SJCRH30 (cell line): ENCODE measurements at regions not wholly inside any gene's neighbourhood (a gene's known extent, or its start where the extent isn't known, plus 50 kb on each side); places are given as distances from the start of the nearest gene placed in this dataset.
"Not testable (repeated sequence)": the region's sequence is repeated elsewhere in the genome, so short reads cannot be mapped to it uniquely, and the experiment has no call there.

Experiments
- DNase-seq, 2 experiments: peaks; one replicate each; pipeline ENCODE4 v3.0.0-alpha.2; 2015 to 2020
- H3K27ac ChIP-seq: fragments of 250-450 bp; sonication (Bioruptor Pico); 2 replicates; pipeline ENCODE4 v1.5.1; 2020; ENCODE audit warnings: mild to moderate bottlenecking, moderate library complexity
- H3K27me3 ChIP-seq: fragments of 250-450 bp; sonication (Bioruptor Pico); 2 replicates; pipeline ENCODE4 v1.5.1; 2020; ENCODE audit warnings: mild to moderate bottlenecking, moderate library complexity
- H3K36me3 ChIP-seq: fragments of 250-450 bp; sonication (Bioruptor Pico); 2 replicates; pipeline ENCODE4 v1.5.1; 2020; ENCODE audit warnings: mild to moderate bottlenecking, moderate library complexity
- H3K4me1 ChIP-seq: fragments of 250-450 bp; sonication (Bioruptor Pico); 2 replicates; pipeline ENCODE4 v1.5.1; 2020; ENCODE audit warnings: mild to moderate bottlenecking, moderate library complexity
- H3K4me3 ChIP-seq: fragments of 250-450 bp; sonication (Bioruptor Pico); 2 replicates; pipeline ENCODE4 v1.5.1; 2020; ENCODE audit warnings: mild to moderate bottlenecking, moderate library complexity
- H3K9me3 ChIP-seq: fragments of 250-450 bp; sonication (Bioruptor Pico); replicated peaks from 2 replicates; pipeline ENCODE4 v1.5.1; 2020; ENCODE audit warnings: mild to moderate bottlenecking, moderate library complexity

DNA sequence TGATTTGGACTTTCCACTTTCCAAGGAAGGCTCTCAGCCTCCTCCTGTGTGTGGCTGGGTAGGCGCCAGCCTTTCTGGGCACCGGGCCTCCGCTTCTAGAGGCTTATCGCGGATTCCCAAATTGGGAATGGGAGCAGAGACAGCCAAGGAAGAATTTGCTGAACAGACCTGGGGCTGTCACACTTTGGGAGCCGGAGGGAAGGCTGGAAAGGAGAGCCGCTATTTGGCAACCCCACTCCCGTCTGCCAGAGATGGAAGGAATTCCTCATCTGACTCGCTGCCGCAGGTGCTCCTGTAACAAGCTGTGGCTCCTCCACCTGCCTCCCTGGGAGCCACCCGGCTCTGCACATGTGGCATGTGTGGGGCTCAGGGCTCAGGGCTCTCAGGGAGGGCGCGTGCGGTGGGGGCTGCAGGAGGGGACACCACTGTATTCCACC lies 50.8 kb upstream of the ECHDC3 start:
- Histone ChIP-seq H3K36me3 (no peaks in the 10 kb centered on the region), H3K4me3 (no peak overlapping the region), H3K4me1 (no peaks in the 10 kb centered on the region), H3K9me3 (no peaks in the 10 kb centered on the region), H3K27me3 (no peaks in the 10 kb centered on the region), H3K27ac (no peak overlapping the region)
- no peak for DNase-seq

DNA sequence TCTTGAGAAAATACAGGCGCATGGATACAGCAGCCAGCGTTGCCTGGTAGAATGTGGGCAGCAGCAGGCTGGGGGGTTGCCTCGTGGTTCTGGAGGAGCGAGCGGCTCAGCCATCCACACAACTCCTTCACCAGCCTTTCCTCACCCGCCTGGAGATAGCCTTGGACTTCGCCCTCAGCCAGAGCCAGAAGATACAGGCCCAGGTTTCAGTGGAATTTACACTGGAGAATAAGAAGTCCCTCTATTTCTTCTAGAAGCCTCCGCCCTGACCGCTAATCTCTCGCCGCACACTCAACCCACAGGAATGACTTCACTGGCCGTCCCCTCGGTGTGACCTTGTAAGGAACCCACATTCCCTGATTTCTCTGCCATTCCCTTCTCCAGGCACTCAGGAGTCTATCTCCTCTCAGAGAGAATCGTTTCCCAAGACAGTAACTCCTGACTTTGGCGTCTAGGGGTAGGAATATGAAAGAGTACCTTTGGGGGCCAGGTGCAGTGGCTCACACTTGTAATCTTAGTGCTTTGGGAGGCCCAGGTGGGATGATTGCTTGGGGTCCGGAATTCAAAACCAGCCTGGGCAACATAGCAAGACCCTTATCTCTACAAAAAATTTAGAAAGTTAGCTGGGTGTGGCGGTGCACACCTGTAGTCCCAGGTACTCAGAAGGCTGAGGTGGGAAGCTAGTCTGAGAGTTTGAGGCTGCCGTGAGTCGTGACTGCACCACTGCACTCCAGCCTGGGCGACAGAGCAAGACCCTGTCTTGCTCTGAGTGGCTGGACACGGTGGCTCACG lies 52.0 kb upstream of the ECHDC3 start:
- DNase-seq = no peak

DNA sequence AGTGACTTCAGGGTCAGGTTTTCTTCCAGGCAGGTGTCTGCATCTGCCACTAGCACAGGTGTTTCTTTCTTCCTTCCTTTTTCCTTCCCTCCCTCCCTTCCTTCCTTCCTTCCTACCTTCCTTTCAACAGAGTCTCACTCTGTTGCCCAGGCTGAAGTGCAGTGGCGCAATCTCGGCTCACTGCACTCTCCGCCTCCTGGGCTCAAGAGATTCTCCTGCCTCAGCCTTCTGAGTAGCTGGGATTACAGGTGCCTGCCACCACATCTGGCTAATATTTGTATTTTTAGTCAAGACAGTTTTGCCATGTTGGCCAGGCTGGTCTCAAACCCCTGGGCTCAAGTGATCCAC lies 53.8 kb upstream of the ECHDC3 start:
- not testable (repeated sequence) for H3K9me3 ChIP-seq, H3K4me1 ChIP-seq, DNase-seq, H3K36me3 ChIP-seq, H3K4me3 ChIP-seq, H3K27ac ChIP-seq, H3K27me3 ChIP-seq

More for the DNA sequence above, 52.0 kb upstream of the ECHDC3 start:
- Histone ChIP-seq H3K36me3 (no peaks in the 10 kb centered on the region), H3K27me3 (no peaks in the 10 kb centered on the region), H3K4me3 (no peak overlapping the region), H3K4me1 (no peaks in the 10 kb centered on the region), H3K9me3 (no peaks in the 10 kb centered on the region), H3K27ac (no peak overlapping the region)

- no peaks in the 10 kb centered on the region for H3K27me3 ChIP-seq
- H3K4me3 ChIP-seq = no peak overlapping the region
- no peaks in the 10 kb centered on the region for H3K36me3 ChIP-seq
- DNase-seq = no peak
- no peaks in the 10 kb centered on the region for H3K4me1 ChIP-seq
- H3K9me3 ChIP-seq = no peaks in the 10 kb centered on the region
- H3K27ac ChIP-seq = no peak overlapping the region
Measured at GRCh38 chr10:11687779-11688447, 54.3 kb upstream of the ECHDC3 start.

GRCh38 chr10:11687357-11687771 lies 54.8 kb upstream of the ECHDC3 start:
- Histone ChIP-seq H3K36me3 (no peaks in the 10 kb centered on the region), H3K4me3 (no peak overlapping the region), H3K27ac (no peak overlapping the region), H3K9me3 (no peaks in the 10 kb centered on the region), H3K27me3 (no peaks in the 10 kb centered on the region), H3K4me1 (no peaks in the 10 kb centered on the region)
- peak; percentile 33 to 42 for DNase-seq

DNA sequence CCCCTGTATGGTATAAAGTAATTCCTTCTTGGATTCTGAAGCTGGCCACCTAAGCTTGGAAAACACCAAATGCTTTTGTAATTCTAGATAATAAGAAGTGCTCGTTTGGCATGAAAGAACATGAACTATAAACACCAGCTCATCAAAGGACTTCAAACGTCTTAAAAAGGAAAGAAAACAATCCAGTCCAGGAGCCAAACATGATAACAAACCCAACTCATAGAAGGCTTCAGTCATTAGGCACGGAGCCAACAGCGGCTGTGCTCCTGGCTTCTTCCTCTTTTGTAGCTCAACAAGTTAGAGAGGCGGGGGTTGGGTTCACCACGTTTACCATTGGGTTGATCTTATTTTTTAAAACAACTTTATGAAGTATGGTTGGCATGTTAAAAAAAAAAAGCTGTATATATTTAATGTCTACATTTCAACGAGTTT lies 56.4 kb upstream of the ECHDC3 start:
- no peaks in the 10 kb centered on the region for H3K4me1 ChIP-seq
- DNase-seq = no peak
- H3K9me3 ChIP-seq = no peaks in the 10 kb centered on the region
- H3K4me3 ChIP-seq = no peak overlapping the region
- no peaks in the 10 kb centered on the region for H3K36me3 ChIP-seq
- H3K27ac ChIP-seq = no peak overlapping the region
- no peaks in the 10 kb centered on the region; the same call in 1 of the 2 replicates for H3K27me3 ChIP-seq

GRCh38 chr10:11684717-11685645 lies 57.2 kb upstream of the ECHDC3 start:
- peak in 1 of 2 experiments; percentile 22 for DNase-seq
- H3K4me3 ChIP-seq = no peak overlapping the region
- no peaks in the 10 kb centered on the region for H3K9me3 ChIP-seq
- H3K27ac ChIP-seq = no peak overlapping the region
- no peaks in the 10 kb centered on the region for H3K4me1 ChIP-seq
- no peaks in the 10 kb centered on the region for H3K36me3 ChIP-seq
- H3K27me3 ChIP-seq = no peaks in the 10 kb centered on the region; the same call in 1 of the 2 replicates

GRCh38 chr10:11684341-11684716 lies 57.9 kb upstream of the ECHDC3 start:
- not testable (repeated sequence) for H3K27me3 ChIP-seq, H3K27ac ChIP-seq, H3K4me3 ChIP-seq

DNA sequence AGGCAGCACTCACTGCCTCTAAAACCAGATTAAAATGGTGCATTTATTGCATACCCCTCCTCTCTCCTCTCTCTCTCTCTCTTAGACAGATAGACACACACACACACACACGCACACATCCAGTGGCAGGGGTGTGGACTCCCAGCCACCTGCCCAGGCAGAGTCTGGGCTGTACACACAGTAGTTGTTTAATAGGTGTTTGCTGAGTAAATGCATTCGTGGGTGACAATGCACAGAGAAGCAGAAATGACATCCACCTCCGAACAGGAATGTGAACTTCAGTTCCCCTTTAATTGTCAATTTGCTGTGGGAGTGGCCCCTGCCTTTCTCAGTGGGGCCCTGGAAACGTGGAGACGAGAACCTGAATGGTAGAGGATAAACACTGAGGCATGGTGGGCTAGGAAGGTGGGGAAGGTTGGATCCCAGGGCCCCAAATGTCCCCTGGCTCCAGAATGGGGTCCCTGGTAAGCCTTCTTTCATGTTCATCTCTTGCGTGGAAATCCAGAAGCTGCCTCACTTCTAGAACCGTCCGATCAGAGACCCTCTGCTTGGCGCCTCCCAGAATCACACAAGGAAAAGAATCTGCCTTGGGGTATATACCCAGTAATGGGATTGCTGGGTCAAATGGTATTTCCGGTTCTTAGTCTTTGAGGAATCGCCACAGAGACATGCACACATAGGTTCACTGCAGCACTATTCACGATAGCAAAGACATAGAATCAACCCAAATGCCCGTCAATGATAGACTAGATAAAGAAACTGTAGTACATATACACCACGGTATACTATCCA lies 58.5 kb upstream of the ECHDC3 start:
- no peak for DNase-seq
- Histone ChIP-seq H3K4me3 (no peak overlapping the region), H3K4me1 (no peaks in the 10 kb centered on the region), H3K9me3 (no peaks in the 10 kb centered on the region), H3K27me3 (no peaks in the 10 kb centered on the region; the same call in 1 of the 2 replicates), H3K36me3 (no peaks in the 10 kb centered on the region), H3K27ac (no peak overlapping the region)

More at GRCh38 chr10:11684341-11684716, 57.9 kb upstream of the ECHDC3 start:
- not testable (repeated sequence) for H3K4me1 ChIP-seq, H3K36me3 ChIP-seq, H3K9me3 ChIP-seq, DNase-seq

DNA sequence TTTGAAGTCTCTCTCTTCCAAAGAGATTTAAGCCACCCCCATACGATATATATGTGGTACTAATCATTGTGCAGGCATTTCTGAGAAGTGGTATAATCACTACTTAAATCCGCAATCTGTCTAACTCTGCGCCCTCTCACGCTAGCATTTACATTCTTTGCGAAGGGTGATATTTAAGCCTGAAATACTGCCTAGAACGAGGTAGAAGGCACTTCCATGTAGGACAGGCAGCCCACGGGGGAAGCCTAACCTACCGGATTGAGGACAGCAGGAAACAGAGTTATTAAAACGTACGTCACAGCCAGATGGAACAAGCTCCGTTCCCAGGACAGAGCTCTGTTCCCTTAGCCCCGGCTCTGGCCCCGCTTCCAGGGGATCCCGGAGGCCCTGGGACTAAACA lies 59.3 kb upstream of the ECHDC3 start:
- no peak overlapping the region for H3K4me3 ChIP-seq
- H3K36me3 ChIP-seq = no peaks in the 10 kb centered on the region
- H3K9me3 ChIP-seq = no peaks in the 10 kb centered on the region
- H3K27ac ChIP-seq = no peak overlapping the region
- DNase-seq = no peak
- H3K4me1 ChIP-seq = no peaks in the 10 kb centered on the region
- H3K27me3 ChIP-seq = no peaks in the 10 kb centered on the region; the same call in 1 of the 2 replicates

DNA sequence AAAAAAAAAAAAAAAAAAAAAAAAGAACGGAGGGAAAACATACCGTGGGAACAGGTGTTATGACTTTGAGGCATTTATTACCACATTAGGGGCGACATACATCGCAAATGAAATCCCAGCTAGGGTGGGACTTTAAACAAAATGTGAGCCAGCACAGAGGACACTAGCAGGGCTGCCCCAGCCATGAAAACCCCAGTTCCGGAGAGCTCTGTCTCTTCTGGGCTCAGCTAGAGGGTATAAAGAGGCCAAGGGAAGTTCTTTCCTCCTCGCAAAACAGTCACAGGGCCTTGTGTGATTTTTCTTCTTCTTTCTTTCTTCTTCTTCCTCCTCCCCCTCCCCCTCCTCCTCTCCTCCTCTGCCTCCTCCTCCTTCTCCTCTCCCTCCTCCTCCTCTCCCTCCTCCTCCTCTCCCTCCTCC lies 59.9 kb upstream of the ECHDC3 start:
- no peaks in the 10 kb centered on the region for H3K4me1 ChIP-seq
- H3K9me3 ChIP-seq = no peaks in the 10 kb centered on the region
- DNase-seq = no peak
- H3K27me3 ChIP-seq = no peaks in the 10 kb centered on the region; the same call in 1 of the 2 replicates
- no peak overlapping the region for H3K4me3 ChIP-seq
- H3K36me3 ChIP-seq = no peaks in the 10 kb centered on the region
- no peak overlapping the region for H3K27ac ChIP-seq

DNA sequence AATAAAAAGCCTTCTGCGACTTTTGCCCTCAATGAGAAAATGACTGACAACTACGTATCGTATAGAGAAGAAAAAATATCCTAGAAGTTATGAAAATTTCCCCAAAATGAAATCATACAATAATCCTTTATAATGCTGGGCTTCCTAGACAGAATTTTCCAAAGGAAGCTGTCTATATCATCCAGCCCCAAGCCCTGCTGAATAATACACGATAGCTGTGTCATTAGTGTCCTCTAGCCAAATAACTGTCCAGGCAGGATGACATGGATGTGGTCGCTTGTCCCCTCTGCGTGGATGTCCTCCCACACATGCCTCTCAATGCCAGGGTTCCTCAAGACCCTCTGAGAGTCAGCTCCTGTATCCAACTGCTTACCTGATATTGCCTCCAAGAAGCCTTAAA lies 61.7 kb upstream of the ECHDC3 start:
- no peaks in the 10 kb centered on the region for H3K9me3 ChIP-seq
- H3K4me3 ChIP-seq = no peak overlapping the region
- no peak overlapping the region for H3K27ac ChIP-seq
- no peaks in the 10 kb centered on the region; the same call in 1 of the 2 replicates for H3K27me3 ChIP-seq
- no peak for DNase-seq
- no peaks in the 10 kb centered on the region for H3K36me3 ChIP-seq
- no peaks in the 10 kb centered on the region for H3K4me1 ChIP-seq

DNA sequence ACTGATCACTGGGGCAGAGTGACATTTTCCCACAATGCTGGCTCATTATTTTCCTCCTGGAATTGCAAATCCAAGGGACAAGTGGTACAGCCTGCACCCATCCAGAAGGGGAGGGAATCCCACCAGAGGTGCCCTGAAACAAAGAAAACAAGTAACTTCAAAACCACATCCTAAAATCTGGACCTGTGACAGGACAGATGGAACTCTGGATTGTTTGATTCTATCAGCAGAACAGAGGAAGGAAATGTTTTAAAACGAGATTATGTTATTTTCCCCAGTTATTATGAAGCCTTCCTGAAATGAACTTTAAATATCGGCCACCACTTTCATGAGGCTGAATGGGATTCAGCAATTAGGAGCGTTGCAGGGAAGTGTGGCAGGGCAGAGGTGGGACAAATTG lies 62.2 kb upstream of the ECHDC3 start:
- Histone ChIP-seq H3K4me3 (no peak overlapping the region), H3K9me3 (no peaks in the 10 kb centered on the region), H3K36me3 (no peaks in the 10 kb centered on the region), H3K27ac (no peak overlapping the region), H3K27me3 (no peaks in the 10 kb centered on the region; the same call in 1 of the 2 replicates), H3K4me1 (no peaks in the 10 kb centered on the region)
- DNase-seq = no peak
